ENCODE measurements at regions not wholly inside any gene's neighbourhood (a gene's known extent, or its start where the extent isn't known, plus 50 kb on each side); places are given as distances from the start of the nearest gene placed in this dataset.

DNA sequence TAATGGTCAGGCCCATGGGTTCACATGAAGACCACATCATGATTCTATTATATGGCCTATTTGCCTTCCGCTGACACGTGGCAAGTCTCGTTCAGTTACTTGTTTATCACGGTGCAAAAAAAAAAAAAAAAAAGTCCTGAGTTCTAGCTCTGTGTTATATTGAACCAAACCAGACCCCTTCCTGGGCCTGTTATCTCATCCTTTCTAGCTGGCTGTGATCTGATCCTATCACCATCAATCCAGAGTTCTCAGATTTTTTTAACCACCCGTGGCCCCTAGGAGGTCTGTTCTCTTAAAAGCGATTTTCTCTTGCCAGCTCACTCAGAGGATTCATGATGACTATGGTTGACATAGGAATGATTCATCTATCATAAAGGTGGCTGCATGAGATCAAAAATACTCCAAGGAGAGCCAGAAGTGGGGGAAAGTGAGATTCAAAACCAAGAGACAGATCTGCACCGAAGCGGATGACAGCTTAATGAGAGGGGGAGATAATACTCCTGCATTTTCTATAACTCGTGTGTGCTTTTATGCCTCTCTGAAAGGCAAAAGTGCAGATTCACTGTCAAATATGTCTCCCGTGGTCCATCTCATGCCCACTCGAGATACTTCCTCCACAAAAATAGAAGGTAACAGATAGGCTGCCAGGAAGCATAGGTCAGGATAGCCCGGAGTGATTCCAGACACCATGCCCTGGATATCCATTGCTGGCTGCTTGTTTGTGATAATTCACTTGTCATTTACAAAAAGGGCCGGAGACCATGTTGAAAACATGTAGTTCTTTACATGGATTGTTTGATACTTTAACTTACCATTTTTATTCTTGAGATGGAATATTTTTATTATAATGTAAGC, 505.7 kb upstream of the KLHL29 start:
- TF ChIP-seq, protein P1, sequence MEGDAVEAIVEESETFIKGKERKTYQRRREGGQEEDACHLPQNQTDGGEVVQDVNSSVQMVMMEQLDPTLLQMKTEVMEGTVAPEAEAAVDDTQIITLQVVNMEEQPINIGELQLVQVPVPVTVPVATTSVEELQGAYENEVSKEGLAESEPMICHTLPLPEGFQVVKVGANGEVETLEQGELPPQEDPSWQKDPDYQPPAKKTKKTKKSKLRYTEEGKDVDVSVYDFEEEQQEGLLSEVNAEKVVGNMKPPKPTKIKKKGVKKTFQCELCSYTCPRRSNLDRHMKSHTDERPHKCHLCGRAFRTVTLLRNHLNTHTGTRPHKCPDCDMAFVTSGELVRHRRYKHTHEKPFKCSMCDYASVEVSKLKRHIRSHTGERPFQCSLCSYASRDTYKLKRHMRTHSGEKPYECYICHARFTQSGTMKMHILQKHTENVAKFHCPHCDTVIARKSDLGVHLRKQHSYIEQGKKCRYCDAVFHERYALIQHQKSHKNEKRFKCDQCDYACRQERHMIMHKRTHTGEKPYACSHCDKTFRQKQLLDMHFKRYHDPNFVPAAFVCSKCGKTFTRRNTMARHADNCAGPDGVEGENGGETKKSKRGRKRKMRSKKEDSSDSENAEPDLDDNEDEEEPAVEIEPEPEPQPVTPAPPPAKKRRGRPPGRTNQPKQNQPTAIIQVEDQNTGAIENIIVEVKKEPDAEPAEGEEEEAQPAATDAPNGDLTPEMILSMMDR (IDR thresholded peaks at IDR 0.05) = no peak
- no peak for TF ChIP-seq POLR2A (IDR thresholded peaks at IDR 0.05)

All from testis (tissue), 2 donors.